K562 (cell line): ENCODE measurements at regions not wholly inside any gene's neighbourhood (a gene's known extent, or its start where the extent isn't known, plus 50 kb on each side); places are given as distances from the start of the nearest gene placed in this dataset.

Experiments used
- ATAC-seq: fragments of 200-7000 bp; cut with Tn5 transposase; 3 replicates; pipeline ENCODE4 v1.9.1; 2020; ENCODE audit warnings: moderate library complexity
- BruUV-seq: library from RNA; stranded (reverse); fragments of 400-500 nt; replicated peaks from 2 replicates; lab custom pipeline; 2021; lab: Mats Ljungman, UMichigan
- CTCF ChIA-PET: fragments of 300-600 bp; formaldehyde crosslinking; extraction: SDS; loops from one replicate; lab custom pipeline; 2021; ENCODE audit warnings: low intra/inter-chr PET ratio; lab: Yijun Ruan, JAX
- POLR2A ChIA-PET: fragments of 300-600, 350-650 bp; sonication (Branson Sonifier 250); formaldehyde crosslinking; extraction: SDS; loops from one replicate; lab custom pipeline; 2021; ENCODE audit warnings: antibody characterized with exemption, inconsistent platforms; lab: Yijun Ruan, JAX
- DNase-seq, 4 experiments: peaks; one replicate each; pipeline versions ENCODE4 v3.0.0 to v3.0.0-alpha.2; 2011 to 2018; ENCODE audit warnings: low spot score in 3 of 4, mixed read lengths in 3 of 4; ENCODE audit errors: extremely low read depth in 1 of 4
- FAIRE-seq: peaks from 2 replicates; lab custom pipeline; 2011; peaks lifted over from hg19 to GRCh38; lab: Jason Lieb, UNC
- H2AFZ ChIP-seq: 2 replicates; pipeline ENCODE4 v1.6.0; 2011; ENCODE audit warnings: low read depth, low read length, control low read depth, inconsistent platforms
- H3K27ac ChIP-seq: fragments of 200-600 bp; 3 replicates; pipeline ENCODE4 v1.8.0; 2011; ENCODE audit warnings: low read depth, mild to moderate bottlenecking, control low read depth, inconsistent platforms, low read length, moderate library complexity, mixed read lengths; ENCODE audit errors: extremely low read depth
- H3K27me3 ChIP-seq, 2 experiments: fragments of 300-600 bp in 1 of 2; 2 replicates in 1 of 2; 3 replicates in 1 of 2; pipeline versions ENCODE4 v1.6.0 to v1.8.0; 2011; ENCODE audit warnings: inconsistent platforms in 2 of 2, low read length in 2 of 2, mild to moderate bottlenecking in 1 of 2, mixed read lengths in 1 of 2, moderate library complexity in 1 of 2; ENCODE audit not compliant: control insufficient read depth in 2 of 2, insufficient read depth in 2 of 2
- H3K36me3 ChIP-seq: fragments of 300-600 bp; 3 replicates; pipeline ENCODE4 v1.8.0; 2011; ENCODE audit warnings: mild to moderate bottlenecking, low read length, inconsistent platforms; ENCODE audit not compliant: control insufficient read depth, insufficient read depth
- H3K4me1 ChIP-seq, 2 experiments: fragments of 200-600 bp in 1 of 2; replicated peaks in 1 of 2; 2 replicates in 1 of 2; 3 replicates in 1 of 2; pipeline versions ENCODE4 v1.5.1 to v1.8.0; 2011; ENCODE audit warnings: inconsistent platforms in 2 of 2, low read length in 2 of 2, mild to moderate bottlenecking in 1 of 2, mixed read lengths in 1 of 2, moderate library complexity in 1 of 2; ENCODE audit not compliant: control insufficient read depth in 2 of 2, insufficient read depth in 2 of 2
- H3K4me2 ChIP-seq: 2 replicates; pipeline ENCODE4 v1.6.1; 2011; ENCODE audit warnings: low read length, control low read depth, inconsistent platforms, mixed read lengths; ENCODE audit not compliant: insufficient read depth
- H3K4me3 ChIP-seq: fragments of 200-600 bp; sonication (generic), shearing (Covaris generic); 2 replicates; pipeline ENCODE4 v1.5.1; 2016; ENCODE audit warnings: control low read depth, inconsistent platforms
- H3K79me2 ChIP-seq: fragments of 200-600 bp; 3 replicates; pipeline ENCODE4 v1.8.0; 2011; ENCODE audit warnings: low read length, inconsistent platforms; ENCODE audit not compliant: control insufficient read depth, insufficient read depth
- H3K9ac ChIP-seq, 2 experiments: 2 replicates each; pipeline versions ENCODE4 v1.6.0 to v1.6.1; 2011; ENCODE audit warnings: low read depth in 2 of 2, low read length in 2 of 2, control low read depth in 1 of 2, inconsistent platforms in 1 of 2, mild to moderate bottlenecking in 1 of 2, mixed read lengths in 1 of 2; ENCODE audit not compliant: insufficient read depth in 1 of 2
- H3K9me1 ChIP-seq: one replicate; pipeline ENCODE4 v1.6.0; 2011; ENCODE audit warnings: inconsistent platforms, mild to moderate bottlenecking, low read length, moderate library complexity; ENCODE audit not compliant: control insufficient read depth, insufficient read depth
- H3K9me3 ChIP-seq: replicated peaks from 2 replicates; pipeline ENCODE4 v1.5.1; 2011; ENCODE audit warnings: low read depth, low read length, inconsistent platforms; ENCODE audit not compliant: control insufficient read depth, insufficient read depth
- H4K20me1 ChIP-seq: replicated peaks from 2 replicates; pipeline ENCODE4 v1.6.1; 2011; ENCODE audit warnings: low read length, inconsistent platforms, mixed read lengths; ENCODE audit not compliant: control insufficient read depth, insufficient read depth
- ADNP ChIP-seq: fragments of 200-800 bp; sonication (Bioruptor generic); IDR thresholded peaks from 2 replicates; pipeline ENCODE4 v1.6.1; 2016; ENCODE audit warnings: missing genetic modification characterization, missing compliant biosample characterization
- ELF2 ChIP-seq: fragments of 250-450 bp; sonication (Bioruptor Pico); IDR thresholded peaks from 2 replicates; pipeline ENCODE4 v1.5.0; 2021; ENCODE audit warnings: mild to moderate bottlenecking
- MCM3 ChIP-seq: fragments of 450-650 bp; IDR thresholded peaks from 2 replicates; pipeline ENCODE4 v1.6.1; 2016
- NCOR1 ChIP-seq: fragments of 450-650 bp; IDR thresholded peaks from 2 replicates; pipeline ENCODE4 v1.6.1; 2016; ENCODE audit warnings: mild to moderate bottlenecking, moderate library complexity
- NR2F6 ChIP-seq: fragments of 450-650 bp; formaldehyde crosslinking; IDR thresholded peaks from 2 replicates; pipeline ENCODE4 v1.4.0; 2020; ENCODE audit warnings: mild to moderate bottlenecking
- POLR2G ChIP-seq: fragments of 200-400 bp; formaldehyde crosslinking; IDR thresholded peaks from 2 replicates; pipeline ENCODE4 v1.6.1; 2017; ENCODE audit warnings: low read depth, mild to moderate bottlenecking, antibody characterized with exemption, low read length, moderate library complexity
- RB1 ChIP-seq: fragments of 450-650 bp; IDR thresholded peaks from 2 replicates; pipeline ENCODE4 v1.6.1; 2017; ENCODE audit warnings: low read depth, mild to moderate bottlenecking
- TAL1 ChIP-seq: fragments of 450-650 bp; IDR thresholded peaks from 2 replicates; pipeline ENCODE4 v1.6.1; 2016; ENCODE audit warnings: mild to moderate bottlenecking
- USF2 ChIP-seq: sonication (generic); formaldehyde crosslinking; IDR thresholded peaks from 2 replicates; pipeline ENCODE4 v1.5.0; 2020; ENCODE audit warnings: missing genetic modification reagents
- ZFPM2 ChIP-seq: fragments of 250-450 bp; sonication (Bioruptor Pico); IDR thresholded peaks from 2 replicates; pipeline ENCODE4 v1.5.1; 2022; ENCODE audit warnings: mild to moderate bottlenecking
- ZFX ChIP-seq: sonication (generic); formaldehyde crosslinking; IDR thresholded peaks from 2 replicates; pipeline ENCODE4 v1.8.0; 2022; ENCODE audit warnings: mild to moderate bottlenecking, missing genetic modification reagents, moderate library complexity
- ZNF140 ChIP-seq: fragments of 250-450 bp; sonication (Bioruptor Pico); IDR thresholded peaks from 2 replicates; pipeline ENCODE4 v1.8.0; 2021; ENCODE audit warnings: moderate library complexity, mild to moderate bottlenecking, inconsistent platforms
- ZNF717 ChIP-seq: fragments of 250-450 bp; sonication (Bioruptor Pico); IDR thresholded peaks from 2 replicates; pipeline ENCODE4 v1.5.0; 2021
- WGBS: fragments of 100-300 bp; shearing (Covaris generic); methylation state at CpG from one replicate; pipeline ENCODE4 v1.1.6; 2016; ENCODE audit warnings: low coverage, mixed read lengths; ENCODE audit not compliant: insufficient coverage; ENCODE audit errors: missing lambda C conversion rate; 5-methylcytosine and 5-hydroxymethylcytosine counted together
- in situ Hi-C: fragments of 300-500 bp; cut with MboI; formaldehyde crosslinking; loops from 4 replicates; pipeline ENCODE4 v1.15.0; 2018; ENCODE audit warnings: inconsistent platforms, mixed read lengths
- intact Hi-C: fragments of 100-400 bp; cut with micrococcal nuclease; formaldehyde crosslinking; loops from 2 replicates; pipeline ENCODE4 v1.14.2; 2022
- TF ChIP-seq, protein P1 (sequence below), 2 experiments: fragments of 150-350 bp in 1 of 2; IDR thresholded peaks; 2 replicates each; pipeline ENCODE4 v1.6.1; 2012 to 2016; ENCODE audit warnings: low read depth in 2 of 2, low read length in 2 of 2, mild to moderate bottlenecking in 1 of 2, moderate library complexity in 1 of 2
- TF ChIP-seq, protein P2 (sequence below): IDR thresholded peaks from 3 replicates; pipeline ENCODE4 v1.6.1; 2011; ENCODE audit warnings: borderline replicate concordance, mild to moderate bottlenecking; ENCODE audit not compliant: insufficient read length, insufficient read depth

DNA sequence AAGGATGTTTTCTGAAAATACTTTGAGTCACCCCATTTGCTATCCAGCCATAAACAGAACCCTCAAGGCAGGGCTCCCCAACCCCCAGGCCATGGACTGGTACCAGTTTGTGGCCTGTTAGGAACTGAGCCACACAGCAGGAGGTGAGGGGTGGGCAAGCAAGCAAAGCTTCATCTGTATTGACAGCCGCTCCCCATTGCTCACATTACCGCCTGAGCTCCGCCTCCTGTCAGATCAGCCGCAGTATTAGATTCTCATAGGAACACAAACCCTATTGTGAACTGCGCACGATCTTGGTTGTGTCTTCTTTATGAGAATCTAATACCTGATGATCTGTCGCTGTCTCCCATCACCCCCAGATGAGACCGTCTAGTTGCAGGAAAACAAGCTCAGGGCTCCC lies 543.8 kb downstream of the CBLN4 start:
- in situ Hi-C loops (no loop called here), intact Hi-C loops (no loop called here)
- ChIA-PET CTCF (no interaction called here), POLR2A (no interaction called here)
- no peak overlapping the region for H2AFZ ChIP-seq
- H3K27me3 ChIP-seq: no peaks in the 10 kb centered on the region
- H3K36me3 ChIP-seq: no peaks in the 10 kb centered on the region
- no peaks in the 10 kb centered on the region for H3K9me1 ChIP-seq
- no peak overlapping the region for H3K4me2 ChIP-seq
- no peaks in the 10 kb centered on the region for H3K9me3 ChIP-seq
- no peaks in the 10 kb centered on the region for H3K4me1 ChIP-seq
- no peak overlapping the region for H3K9ac ChIP-seq
- DNase-seq: no peak
- ATAC-seq: no peak
- H3K27ac ChIP-seq: no peak overlapping the region
- H3K4me3 ChIP-seq: no peak overlapping the region
- no peaks in the 10 kb centered on the region for H3K79me2 ChIP-seq
- H4K20me1 ChIP-seq: no peaks in the 10 kb centered on the region
- no peak for TF ChIP-seq ZNF140 (CRISPR knock-in tag)
- TF ChIP-seq ZFPM2: no peak
- TF ChIP-seq, protein P1, sequence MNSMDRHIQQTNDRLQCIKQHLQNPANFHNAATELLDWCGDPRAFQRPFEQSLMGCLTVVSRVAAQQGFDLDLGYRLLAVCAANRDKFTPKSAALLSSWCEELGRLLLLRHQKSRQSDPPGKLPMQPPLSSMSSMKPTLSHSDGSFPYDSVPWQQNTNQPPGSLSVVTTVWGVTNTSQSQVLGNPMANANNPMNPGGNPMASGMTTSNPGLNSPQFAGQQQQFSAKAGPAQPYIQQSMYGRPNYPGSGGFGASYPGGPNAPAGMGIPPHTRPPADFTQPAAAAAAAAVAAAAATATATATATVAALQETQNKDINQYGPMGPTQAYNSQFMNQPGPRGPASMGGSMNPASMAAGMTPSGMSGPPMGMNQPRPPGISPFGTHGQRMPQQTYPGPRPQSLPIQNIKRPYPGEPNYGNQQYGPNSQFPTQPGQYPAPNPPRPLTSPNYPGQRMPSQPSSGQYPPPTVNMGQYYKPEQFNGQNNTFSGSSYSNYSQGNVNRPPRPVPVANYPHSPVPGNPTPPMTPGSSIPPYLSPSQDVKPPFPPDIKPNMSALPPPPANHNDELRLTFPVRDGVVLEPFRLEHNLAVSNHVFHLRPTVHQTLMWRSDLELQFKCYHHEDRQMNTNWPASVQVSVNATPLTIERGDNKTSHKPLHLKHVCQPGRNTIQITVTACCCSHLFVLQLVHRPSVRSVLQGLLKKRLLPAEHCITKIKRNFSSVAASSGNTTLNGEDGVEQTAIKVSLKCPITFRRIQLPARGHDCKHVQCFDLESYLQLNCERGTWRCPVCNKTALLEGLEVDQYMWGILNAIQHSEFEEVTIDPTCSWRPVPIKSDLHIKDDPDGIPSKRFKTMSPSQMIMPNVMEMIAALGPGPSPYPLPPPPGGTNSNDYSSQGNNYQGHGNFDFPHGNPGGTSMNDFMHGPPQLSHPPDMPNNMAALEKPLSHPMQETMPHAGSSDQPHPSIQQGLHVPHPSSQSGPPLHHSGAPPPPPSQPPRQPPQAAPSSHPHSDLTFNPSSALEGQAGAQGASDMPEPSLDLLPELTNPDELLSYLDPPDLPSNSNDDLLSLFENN (IDR thresholded peaks at IDR 0.05; ENCODE audit: low read depth in 2 of 2, low read length in 2 of 2): no peak
- TF ChIP-seq USF2: no peak
- no peak for TF ChIP-seq POLR2G
- no peak for TF ChIP-seq MCM3
- no peak for TF ChIP-seq ELF2
- no peak for TF ChIP-seq NR2F6 (CRISPR knock-in tag)
- TF ChIP-seq RB1: no peak
- TF ChIP-seq ZNF717 (CRISPR knock-in tag): no peak
- TF ChIP-seq ZFX (CRISPR knock-in tag): no peak
- no peak for TF ChIP-seq ADNP (tag)
- TF ChIP-seq, protein P2, sequence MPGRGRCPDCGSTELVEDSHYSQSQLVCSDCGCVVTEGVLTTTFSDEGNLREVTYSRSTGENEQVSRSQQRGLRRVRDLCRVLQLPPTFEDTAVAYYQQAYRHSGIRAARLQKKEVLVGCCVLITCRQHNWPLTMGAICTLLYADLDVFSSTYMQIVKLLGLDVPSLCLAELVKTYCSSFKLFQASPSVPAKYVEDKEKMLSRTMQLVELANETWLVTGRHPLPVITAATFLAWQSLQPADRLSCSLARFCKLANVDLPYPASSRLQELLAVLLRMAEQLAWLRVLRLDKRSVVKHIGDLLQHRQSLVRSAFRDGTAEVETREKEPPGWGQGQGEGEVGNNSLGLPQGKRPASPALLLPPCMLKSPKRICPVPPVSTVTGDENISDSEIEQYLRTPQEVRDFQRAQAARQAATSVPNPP: no peak
- TF ChIP-seq TAL1: no peak
- TF ChIP-seq NCOR1: no peak
- FAIRE-seq: no peak
- WGBS: 2% methylated on average over 8 of the region's 8 CpGs
- BruUV-seq: no TSS peak
